GM18951 (cell line): ENCODE measurements at regions not wholly inside any gene's neighbourhood (a gene's known extent, or its start where the extent isn't known, plus 50 kb on each side); places are given as distances from the start of the nearest gene placed in this dataset.

Experiments
- POLR2A ChIP-seq: IDR thresholded peaks from 4 replicates; pipeline ENCODE4 v1.6.1; 2011; ENCODE audit warnings: mild to moderate bottlenecking; ENCODE audit not compliant: insufficient read length, insufficient read depth; ENCODE audit errors: extremely low read depth
- in situ Hi-C: fragments of 300-500 bp; cut with MboI; formaldehyde crosslinking; loops from one replicate; pipeline ENCODE4 v1.12.0; 2022; ENCODE audit warnings: low sequenced_read_pairs, mixed read lengths, inconsistent platforms; ENCODE audit not compliant: unreplicated experiment

GRCh38 chr15:98111806-98112205 lies 151.3 kb downstream of the ARRDC4 start:
- in situ Hi-C loops, result no loop called here
- TF ChIP-seq POLR2A, result no peak

- TF ChIP-seq POLR2A, result no peak
- in situ Hi-C loops, result no loop called here
Measured at GRCh38 chr15:98113327-98113726, 152.8 kb downstream of the ARRDC4 start.

DNA sequence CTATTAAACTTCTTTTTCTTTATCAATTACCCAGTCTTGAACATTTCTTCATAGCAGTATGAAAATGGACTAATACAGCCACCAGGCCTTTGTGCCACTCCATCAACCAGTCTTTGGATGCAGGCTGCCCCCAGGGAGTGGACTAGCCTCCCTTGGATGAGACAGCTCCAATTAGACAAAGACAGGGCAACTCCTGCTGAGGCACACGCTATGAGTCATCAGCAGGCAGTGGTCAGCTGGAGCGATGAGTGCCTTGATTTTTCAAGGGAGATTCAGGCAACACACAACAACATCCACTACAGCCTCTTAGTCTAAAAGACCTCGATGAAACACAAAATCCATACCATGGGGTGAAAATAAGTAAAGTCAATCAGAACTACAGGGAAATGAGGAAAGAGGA lies 160.1 kb downstream of the ARRDC4 start:
- no peak for TF ChIP-seq POLR2A

DNA sequence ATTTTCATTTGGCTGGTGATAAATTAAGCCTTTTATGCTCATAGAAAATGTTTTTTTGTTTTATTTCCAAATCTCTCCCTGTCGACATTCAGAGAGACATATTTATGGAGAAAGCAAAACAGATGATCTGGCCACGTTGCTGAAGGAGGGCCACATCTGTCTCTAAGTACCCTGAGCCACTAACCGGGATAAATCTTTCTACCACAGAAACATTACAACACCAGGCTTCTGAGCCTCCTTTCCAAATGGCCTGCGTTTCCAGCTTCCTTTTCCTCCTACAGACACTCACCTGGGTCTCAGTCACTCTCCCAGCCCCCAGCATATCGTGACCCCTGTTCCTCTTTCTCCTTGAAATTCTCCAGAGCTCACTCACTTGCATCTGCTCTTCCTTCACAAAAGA lies 161.0 kb downstream of the ARRDC4 start:
- no peak for TF ChIP-seq POLR2A
- in situ Hi-C loops, result no loop called here

More for the DNA sequence above, 160.1 kb downstream of the ARRDC4 start:
- in situ Hi-C loops, result no loop called here

GRCh38 chr15:98121957-98122356 lies 161.5 kb downstream of the ARRDC4 start:
- TF ChIP-seq POLR2A, result no peak
- in situ Hi-C loops, result no loop called here

DNA sequence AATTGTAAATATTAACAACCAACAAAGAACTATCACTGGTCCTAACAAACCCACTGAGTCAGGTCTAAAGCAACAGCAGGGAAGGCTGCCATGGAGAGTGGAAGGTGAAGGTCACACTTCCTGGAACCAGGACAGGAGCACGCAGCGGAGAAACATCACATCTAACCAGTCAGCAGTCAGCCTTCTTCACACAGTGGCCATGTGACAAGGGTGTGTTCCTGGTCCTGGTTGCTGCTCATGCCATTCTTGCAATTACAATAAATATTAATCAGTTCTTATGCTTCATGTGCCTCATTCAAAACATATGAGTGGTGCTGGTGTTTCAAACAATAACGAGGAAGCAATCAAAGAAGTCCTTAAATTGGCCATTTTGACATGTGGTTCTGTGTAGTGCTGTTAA lies 162.8 kb downstream of the ARRDC4 start:
- no peak for TF ChIP-seq POLR2A
- in situ Hi-C loops, result no loop called here

DNA sequence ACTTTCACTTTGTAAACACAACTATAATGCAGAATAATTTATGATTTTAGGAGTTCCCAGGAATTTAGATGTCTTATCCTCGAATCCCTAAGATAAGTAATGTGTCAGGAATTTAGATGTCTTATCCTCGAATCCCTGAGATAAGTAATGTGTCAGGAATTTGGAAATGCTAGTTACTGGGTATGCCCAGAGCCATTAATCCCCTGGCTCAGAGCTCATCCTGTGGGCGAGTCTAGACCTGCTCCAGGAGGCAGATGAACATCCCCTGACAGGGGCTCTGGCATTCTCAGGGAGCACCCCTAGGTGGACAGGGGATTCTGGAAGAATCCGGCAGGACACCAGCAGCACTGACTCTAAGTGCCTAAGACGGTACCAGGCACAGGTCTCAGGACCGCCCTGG lies 163.3 kb downstream of the ARRDC4 start:
- in situ Hi-C loops, result no loop called here
- no peak for TF ChIP-seq POLR2A

DNA sequence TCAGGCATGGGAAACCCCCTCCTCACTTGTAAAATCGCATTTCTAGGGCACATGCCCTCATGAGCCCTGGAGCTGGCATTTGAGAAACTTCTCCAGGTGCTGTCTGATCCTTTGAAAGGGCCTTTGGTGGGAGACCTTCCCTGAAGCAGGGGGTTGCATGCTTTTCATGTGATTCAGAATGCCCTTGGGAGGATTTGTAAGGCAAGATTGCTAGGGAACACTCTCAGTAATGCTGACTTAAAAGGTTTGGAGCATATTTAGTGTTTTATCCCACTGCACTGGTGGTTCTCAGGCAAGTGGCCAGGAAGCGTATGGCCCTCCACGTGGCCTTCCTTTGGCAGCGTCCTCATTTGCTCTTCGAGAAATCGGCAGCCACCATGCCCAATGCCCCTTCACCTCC lies 164.1 kb downstream of the ARRDC4 start:
- no peak for TF ChIP-seq POLR2A
- in situ Hi-C loops, result no loop called here

DNA sequence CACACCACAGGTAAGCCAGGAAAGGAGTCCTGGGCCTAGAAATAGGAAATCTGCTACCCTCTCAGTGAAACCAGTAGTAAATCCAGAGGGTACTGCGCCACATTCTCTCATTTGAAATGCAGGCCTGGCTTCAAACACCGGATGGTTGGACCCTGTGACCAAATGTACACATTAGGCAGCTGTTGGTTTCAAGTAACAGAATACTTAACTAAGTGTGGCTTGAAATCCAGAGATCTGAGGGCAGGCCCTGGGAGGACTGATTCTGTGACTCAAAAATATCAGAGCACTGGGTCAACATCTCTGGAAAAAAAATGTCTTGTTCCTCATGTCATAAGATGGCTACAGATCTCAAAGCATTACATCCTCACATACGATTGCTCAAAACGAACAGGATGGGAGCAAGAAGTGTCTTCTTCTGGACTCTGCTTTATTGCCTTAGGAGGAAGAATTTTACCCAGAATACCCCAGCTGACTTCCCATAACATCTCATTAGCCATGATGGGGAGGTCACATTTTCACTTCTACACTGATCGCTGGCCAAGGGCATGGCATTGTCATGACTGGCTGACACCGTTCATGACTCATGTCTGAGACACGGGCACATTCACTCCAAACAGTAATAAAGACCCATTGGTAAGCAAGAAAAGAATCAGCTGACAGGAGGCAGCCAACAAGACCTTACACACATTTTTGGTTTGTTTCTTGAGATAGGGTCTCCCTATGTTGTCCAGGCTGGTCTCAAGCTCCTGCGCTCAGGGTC lies 166.0 kb downstream of the ARRDC4 start:
- in situ Hi-C loops, result no loop called here
- TF ChIP-seq POLR2A, result no peak

DNA sequence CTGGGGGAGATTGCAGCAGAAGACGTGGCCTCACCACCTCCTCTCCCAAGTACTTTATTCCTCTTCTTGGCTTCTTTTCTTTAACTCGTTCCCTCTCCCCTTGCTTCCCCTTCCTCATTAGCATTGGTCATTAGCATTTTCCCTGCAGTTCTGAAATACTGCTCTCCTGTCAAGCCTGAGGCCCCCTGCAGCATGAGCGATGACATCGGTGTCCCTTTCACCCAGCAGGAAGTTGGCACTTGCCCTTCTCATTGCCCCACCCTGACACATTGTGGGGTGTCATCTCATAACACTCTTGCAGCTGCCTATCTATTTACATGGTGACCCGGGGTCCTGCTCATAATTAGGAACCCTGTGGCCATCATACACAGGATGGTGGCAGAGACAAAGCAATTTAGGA lies 167.1 kb downstream of the ARRDC4 start:
- in situ Hi-C loops, result no loop called here
- TF ChIP-seq POLR2A, result no peak

- in situ Hi-C loops, result no loop called here
- no peak for TF ChIP-seq POLR2A
Measured at GRCh38 chr15:98131924-98132323, 171.4 kb downstream of the ARRDC4 start.

DNA sequence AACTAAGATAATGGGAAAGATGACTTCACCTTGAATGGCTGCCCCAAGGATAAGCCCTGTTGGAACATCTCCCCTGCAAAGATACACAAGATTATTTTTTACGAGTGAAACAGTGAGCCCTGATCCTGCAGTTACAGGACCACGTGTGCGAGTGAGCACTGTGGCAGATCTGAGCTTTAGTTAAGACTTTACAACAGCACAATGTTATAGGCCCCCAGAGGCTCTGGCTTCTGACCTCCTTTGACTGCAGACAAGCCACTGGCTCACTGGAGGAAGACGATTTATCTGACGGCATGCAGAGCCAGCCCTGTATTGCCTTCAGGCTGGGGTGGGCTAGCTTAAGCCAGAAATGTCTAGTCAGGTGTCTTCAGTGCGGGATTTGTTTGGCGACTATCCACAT lies 174.4 kb downstream of the ARRDC4 start:
- no peak for TF ChIP-seq POLR2A
- in situ Hi-C loops, result no loop called here

DNA sequence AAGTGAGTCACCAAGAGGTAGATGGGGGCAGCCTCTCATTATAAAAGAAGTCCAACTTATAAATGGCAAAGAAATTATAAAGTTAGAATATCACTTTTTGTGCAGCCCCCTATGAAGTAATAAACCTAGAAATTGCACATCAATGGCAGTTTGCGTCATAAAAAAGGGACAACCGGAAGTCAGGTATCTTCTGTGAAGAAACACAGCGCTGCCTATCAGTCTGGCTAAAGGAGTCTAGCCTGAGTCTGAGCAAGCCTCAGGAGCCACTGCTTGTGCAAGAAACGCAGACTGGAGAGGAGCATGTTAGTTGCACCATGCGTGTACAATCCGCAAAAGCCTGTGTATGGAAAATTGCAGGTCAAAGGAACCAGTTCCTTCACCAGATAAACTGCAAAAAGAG lies 178.4 kb downstream of the ARRDC4 start:
- TF ChIP-seq POLR2A, result no peak

DNA sequence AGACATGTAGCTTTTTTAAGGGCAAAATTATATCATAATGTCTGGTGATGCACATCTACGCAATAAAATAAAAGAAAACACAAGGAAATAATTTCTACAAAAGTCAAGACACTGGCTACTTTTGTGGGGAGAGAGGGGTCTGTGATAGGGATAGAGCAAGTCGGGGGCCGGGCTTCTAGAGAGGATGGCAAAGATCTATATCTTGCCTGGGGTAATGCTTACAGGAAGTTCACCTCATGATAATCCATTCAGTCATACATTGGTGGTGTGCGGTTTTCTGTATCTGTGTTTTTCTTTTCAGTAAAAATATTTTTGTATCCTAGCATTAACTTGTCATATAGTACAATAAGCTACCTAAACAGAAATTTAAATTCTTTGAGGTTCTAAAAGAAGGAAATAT lies 178.8 kb downstream of the ARRDC4 start:
- TF ChIP-seq POLR2A, result no peak
- in situ Hi-C loops, result no loop called here

More for the DNA sequence above, 178.4 kb downstream of the ARRDC4 start:
- in situ Hi-C loops, result no loop called here

- TF ChIP-seq POLR2A, result no peak
- in situ Hi-C loops, result no loop called here
Measured at GRCh38 chr15:98142572-98142971, 182.1 kb downstream of the ARRDC4 start.

DNA sequence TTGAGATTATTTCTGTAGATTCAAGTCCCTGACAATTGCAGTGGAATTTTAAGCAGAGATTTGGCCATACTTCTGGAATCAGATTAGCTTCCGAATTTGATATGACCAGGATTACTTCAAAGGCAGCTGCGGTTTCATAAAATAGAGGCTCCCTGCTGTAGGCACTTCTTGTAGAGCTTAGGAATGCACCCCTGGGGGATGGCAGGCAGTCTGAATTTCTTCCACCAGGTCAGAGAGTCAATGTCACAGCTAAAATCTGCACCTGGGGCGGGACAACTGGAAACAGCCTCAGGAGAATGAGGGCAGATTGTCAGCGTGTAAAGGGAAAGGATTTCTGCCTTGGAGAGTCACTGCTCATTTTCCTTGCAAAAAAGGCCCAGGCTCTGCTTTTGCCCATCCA lies 182.6 kb downstream of the ARRDC4 start:
- in situ Hi-C loops, result no loop called here
- no peak for TF ChIP-seq POLR2A
